Subcutaneous abdominal adipose tissue (tissue), 5 donors: ENCODE measurements at regions not wholly inside any gene's neighbourhood (a gene's known extent, or its start where the extent isn't known, plus 50 kb on each side); places are given as distances from the start of the nearest gene placed in this dataset.

Experiments used
- H3K27ac ChIP-seq: one replicate; pipeline ENCODE4 v1.7.0; 2013; ENCODE audit warnings: low read depth, mild to moderate bottlenecking, inconsistent platforms, low read length, moderate library complexity
- H3K27me3 ChIP-seq, 5 donors: one replicate each; pipeline ENCODE4 v1.7.0; 2013; ENCODE audit warnings: low read length in 5 of 5, inconsistent platforms in 1 of 5; ENCODE audit not compliant: control insufficient read depth in 5 of 5, insufficient read depth in 4 of 5
- H3K36me3 ChIP-seq, 5 donors: one replicate each; pipeline ENCODE4 v1.7.0; 2013; ENCODE audit warnings: low read length in 5 of 5; ENCODE audit not compliant: control insufficient read depth in 5 of 5, insufficient read depth in 5 of 5
- H3K4me1 ChIP-seq, 5 donors: one replicate each; pipeline ENCODE4 v1.7.0; 2013; ENCODE audit warnings: low read length in 5 of 5, mild to moderate bottlenecking in 3 of 5, moderate library complexity in 1 of 5; ENCODE audit not compliant: control insufficient read depth in 5 of 5, insufficient read depth in 5 of 5
- H3K4me3 ChIP-seq, 5 donors: one replicate each; pipeline ENCODE4 v1.7.0; 2013; ENCODE audit warnings: low read length in 5 of 5, low read depth in 1 of 5
- H3K9ac ChIP-seq, 5 donors: one replicate each; pipeline ENCODE4 v1.7.0; 2013; ENCODE audit warnings: low read length in 5 of 5, mild to moderate bottlenecking in 4 of 5, moderate library complexity in 3 of 5
- H3K9me3 ChIP-seq, 5 donors: one replicate each; pipeline ENCODE4 v1.7.0; 2013; ENCODE audit warnings: low read length in 5 of 5; ENCODE audit not compliant: control insufficient read depth in 5 of 5
- donor health status: healthy.
- donor health status: healthy.
- donor health status: healthy.
- donor health status: healthy.
- donor health status: healthy.

DNA sequence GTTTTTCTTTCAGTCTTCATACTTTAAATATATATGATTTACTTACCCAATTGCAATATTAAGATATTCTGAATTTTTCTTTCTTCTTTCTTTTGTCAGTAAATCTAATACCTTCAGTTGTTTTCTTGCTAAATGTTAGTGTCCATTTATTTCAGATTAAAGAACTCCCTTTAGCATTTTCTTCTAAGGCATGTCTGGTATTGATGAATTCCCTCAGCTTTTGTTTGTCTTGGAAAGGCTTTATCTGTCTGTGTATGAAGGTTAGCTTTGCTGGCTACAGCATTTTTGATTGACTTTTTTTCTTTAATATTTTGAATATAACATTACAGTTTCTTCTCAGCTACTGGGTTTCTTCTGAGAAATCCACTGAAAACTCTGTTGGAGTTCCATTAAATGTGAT, 64.0 kb upstream of the PLSCR4 start:
- no peaks in the 10 kb centered on the region for H3K27me3 ChIP-seq

DNA sequence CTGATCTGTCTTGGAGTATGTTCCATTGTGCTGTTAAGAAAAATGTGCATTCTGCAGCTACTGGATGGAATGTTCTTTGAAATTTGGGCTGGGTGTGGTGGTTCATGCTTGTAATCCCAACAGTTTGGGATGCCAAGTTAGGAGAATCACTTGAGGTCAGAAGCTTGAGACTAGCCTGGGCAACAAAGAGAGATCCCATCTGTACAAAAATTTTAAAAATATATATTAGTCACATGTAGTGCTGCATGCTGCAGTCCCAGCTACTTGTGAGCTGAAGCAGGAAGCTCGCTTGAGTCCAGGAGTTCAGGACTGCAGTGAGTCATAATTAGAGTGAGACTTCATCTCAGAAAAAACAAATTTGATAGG, 62.8 kb upstream of the PLSCR4 start:
- Histone ChIP-seq H3K27me3 (no peaks in the 10 kb centered on the region), H3K9ac (no peak overlapping the region), H3K4me3 (no peak overlapping the region), H3K27ac (no peak overlapping the region), H3K4me1 (peaks cover 0 to 17% (median 4%) of the 10 kb centered on the region in 5 donors), H3K9me3 (no peaks in the 10 kb centered on the region), H3K36me3 (no peaks in the 10 kb centered on the region)

More for the DNA sequence above, 64.0 kb upstream of the PLSCR4 start:
- H3K4me1 ChIP-seq, result peaks cover 0 to 8% (median 0%) of the 10 kb centered on the region in 5 donors
- no peak overlapping the region for H3K9ac ChIP-seq
- no peak overlapping the region for H3K4me3 ChIP-seq
- H3K9me3 ChIP-seq, result no peaks in the 10 kb centered on the region
- no peaks in the 10 kb centered on the region for H3K36me3 ChIP-seq
- H3K27ac ChIP-seq, result no peak overlapping the region

DNA sequence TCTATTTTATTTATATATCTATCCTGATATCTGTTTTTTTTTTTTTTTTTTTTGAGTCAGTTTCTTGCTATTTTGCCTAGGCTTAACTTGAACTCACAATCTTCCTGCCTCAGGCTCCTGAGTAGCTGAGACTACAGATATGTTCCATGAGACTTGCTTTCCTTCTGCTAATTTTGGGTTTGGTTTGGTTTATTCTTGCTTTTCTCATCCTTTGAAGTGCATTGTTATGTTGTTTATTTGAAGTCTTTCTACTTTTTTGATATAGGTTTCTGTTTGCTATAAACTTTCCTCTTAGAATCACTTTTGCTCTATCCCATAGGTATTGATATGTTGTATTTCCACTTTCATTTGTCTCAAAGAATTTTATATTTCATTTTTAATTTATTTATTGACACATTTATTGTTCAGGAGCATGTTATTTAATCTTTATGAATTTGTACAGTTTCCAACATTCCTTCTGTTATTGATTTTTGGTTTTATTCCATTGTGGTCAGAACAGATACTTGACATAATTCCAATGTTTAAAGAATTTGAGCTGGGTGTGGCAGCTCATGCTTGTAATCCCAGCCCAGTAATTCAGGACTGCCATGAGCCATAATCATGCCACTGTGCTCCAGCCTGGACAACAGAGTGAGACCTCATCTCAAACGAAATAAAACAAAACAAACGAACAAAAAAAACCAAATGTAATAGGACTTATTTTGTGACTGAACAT, 62.3 kb upstream of the PLSCR4 start:
- H3K36me3 ChIP-seq, result no peaks in the 10 kb centered on the region
- H3K9ac ChIP-seq, result no peak overlapping the region
- H3K9me3 ChIP-seq, result no peaks in the 10 kb centered on the region
- no peak overlapping the region for H3K27ac ChIP-seq
- no peaks in the 10 kb centered on the region for H3K27me3 ChIP-seq
- H3K4me1 ChIP-seq, result peaks cover 0 to 23% (median 9%) of the 10 kb centered on the region in 5 donors
- no peak overlapping the region for H3K4me3 ChIP-seq

DNA sequence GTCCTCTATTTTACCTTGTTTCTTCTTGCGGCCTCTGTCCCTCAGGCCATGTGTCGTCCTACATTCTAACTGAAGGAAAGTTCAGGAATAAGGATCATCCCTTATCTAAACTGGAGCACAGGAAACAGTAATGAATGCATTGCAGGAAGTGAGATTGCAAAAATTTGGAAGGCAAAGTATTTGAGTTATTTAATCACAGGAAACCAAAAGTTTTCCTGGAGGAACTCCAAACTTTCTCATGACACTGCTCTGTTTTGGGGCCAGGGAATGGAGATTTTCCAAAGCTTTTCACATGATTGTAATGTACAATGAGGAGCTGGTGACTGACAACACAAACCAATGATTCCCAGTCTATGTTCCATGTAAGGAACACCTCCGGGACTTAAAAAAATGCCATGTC, 57.8 kb upstream of the PLSCR4 start:
- H3K9ac ChIP-seq, result peak overlapping the region in 1 of 5 donors; percentile 46
- no peaks in the 10 kb centered on the region for H3K27me3 ChIP-seq
- peaks cover 0 to 2% (median 0%) of the 10 kb centered on the region in 5 donors for H3K9me3 ChIP-seq
- H3K4me3 ChIP-seq, result peak overlapping the region in 2 of 5 donors; percentile 28 to 31
- peaks cover 0 to 22% (median 13%) of the 10 kb centered on the region in 5 donors for H3K4me1 ChIP-seq
- H3K36me3 ChIP-seq, result no peaks in the 10 kb centered on the region
- peak overlapping the region; percentile 63 for H3K27ac ChIP-seq

DNA sequence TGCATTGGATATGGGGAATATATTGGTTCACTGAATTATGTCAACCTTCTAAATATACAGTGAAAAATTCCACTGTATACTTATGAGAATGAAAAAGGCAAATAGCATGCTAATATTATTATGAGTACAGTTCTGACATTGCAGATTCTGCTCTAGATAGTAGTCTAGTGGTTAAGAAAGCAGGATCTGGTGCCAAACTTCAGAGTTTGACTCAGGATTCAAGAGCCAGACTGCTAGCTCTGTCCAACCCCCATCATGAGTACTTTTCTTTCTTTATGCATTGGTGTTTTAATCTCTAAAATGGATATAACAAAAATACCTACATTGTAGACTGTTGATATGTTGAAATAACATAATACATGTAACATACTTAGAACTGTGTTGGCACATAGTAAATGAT, 57.3 kb upstream of the PLSCR4 start:
- Histone ChIP-seq H3K9ac (peak overlapping the region in 1 of 5 donors; percentile 46), H3K4me3 (peak overlapping the region in 2 of 5 donors; percentile 28 to 31), H3K4me1 (peaks cover 0 to 18% (median 13%) of the 10 kb centered on the region in 5 donors), H3K9me3 (peaks cover 0 to 2% (median 0%) of the 10 kb centered on the region in 5 donors), H3K36me3 (no peaks in the 10 kb centered on the region), H3K27me3 (no peaks in the 10 kb centered on the region), H3K27ac (peak overlapping the region; percentile 63)

DNA sequence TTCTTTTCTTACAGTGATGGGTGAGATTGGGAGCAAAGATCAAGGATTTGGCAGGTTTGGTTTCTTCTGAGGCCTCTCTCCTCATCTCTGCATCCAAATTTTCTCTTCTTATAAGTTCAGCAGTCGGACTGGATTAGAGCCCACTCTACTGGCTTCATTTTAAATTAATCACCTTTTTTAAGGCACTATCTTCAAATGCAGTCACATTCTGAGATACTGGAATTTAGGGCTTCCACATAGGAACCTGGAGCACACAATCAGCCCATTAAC, 56.5 kb upstream of the PLSCR4 start:
- Histone ChIP-seq H3K27me3 (no peaks in the 10 kb centered on the region), H3K9ac (no peak overlapping the region), H3K36me3 (no peaks in the 10 kb centered on the region), H3K4me1 (peaks cover 0 to 18% (median 13%) of the 10 kb centered on the region in 5 donors), H3K27ac (no peak overlapping the region), H3K4me3 (no peak overlapping the region), H3K9me3 (peaks cover 0 to 2% (median 0%) of the 10 kb centered on the region in 5 donors)

DNA sequence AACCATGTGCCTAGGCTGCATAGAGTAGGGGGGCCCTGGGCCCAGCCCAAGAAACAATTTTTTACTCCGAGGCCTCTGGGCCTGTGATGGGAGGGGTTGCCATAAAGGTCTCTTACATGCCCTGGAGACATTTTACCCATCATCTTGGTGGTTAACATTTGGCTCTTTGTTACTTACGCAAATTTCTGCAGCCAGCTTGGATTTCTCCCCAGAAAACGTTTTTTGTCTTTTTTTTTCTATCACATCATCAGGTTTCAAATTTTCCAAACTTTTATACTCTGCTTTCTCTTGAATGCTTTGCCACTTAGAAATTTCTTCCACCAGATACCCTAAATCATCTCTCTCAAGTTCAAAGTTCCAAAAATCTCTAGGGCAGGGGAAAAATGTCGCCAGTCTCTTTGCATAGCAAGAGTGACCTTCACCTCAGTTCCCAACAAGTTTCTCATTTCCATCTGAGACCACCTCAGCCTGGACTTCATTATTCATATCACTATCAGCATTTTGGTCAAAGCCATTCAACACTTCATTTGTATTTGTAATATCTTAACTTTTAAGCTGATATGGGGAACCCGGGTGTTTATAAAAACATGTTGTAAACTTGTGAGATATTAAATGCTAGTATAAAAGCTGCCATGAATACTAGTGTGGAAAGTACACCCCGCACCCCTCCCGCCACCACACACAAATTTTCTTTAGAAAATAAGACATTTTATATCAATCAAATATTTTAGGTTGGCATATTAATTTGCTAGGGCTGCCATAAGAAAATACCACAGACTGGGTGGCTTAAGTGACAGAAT, 56.0 kb upstream of the PLSCR4 start:
- Histone ChIP-seq H3K4me1 (peaks cover 0 to 18% (median 13%) of the 10 kb centered on the region in 5 donors), H3K27me3 (no peaks in the 10 kb centered on the region), H3K36me3 (no peaks in the 10 kb centered on the region), H3K9me3 (peaks cover 0 to 2% (median 0%) of the 10 kb centered on the region in 5 donors), H3K9ac (no peak overlapping the region), H3K27ac (no peak overlapping the region), H3K4me3 (no peak overlapping the region)

DNA sequence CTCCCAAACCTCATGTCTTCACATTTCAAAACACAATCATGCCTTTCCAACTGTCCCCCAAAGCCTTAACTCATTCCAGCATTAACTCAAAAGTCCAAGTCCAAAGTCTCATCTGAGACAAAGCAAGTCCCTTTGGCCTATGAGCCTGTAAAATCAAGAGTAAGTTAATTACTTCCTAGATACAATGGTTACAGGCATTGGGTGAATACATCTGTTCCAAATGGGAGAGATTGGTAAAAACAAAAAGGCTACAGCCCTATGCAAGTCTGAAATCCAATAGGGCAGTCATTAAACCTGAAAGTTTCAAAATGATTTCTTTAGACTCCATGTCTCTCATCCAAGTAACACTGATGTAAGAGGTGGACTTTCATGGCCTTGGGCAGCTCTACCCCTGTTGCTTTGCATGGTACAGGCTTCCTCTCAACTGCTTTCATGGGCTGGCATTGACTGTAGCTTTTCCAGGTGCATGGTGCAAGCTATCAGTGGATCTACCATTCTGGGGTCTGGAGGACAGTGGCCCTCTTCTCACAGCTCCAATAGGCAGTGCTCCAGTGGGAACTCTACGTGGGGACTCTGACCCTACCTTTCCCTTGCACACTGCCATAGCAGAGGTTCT, 55.0 kb upstream of the PLSCR4 start:
- H3K4me1 ChIP-seq, result peaks cover 0 to 18% (median 13%) of the 10 kb centered on the region in 5 donors
- no peak overlapping the region for H3K27ac ChIP-seq

DNA sequence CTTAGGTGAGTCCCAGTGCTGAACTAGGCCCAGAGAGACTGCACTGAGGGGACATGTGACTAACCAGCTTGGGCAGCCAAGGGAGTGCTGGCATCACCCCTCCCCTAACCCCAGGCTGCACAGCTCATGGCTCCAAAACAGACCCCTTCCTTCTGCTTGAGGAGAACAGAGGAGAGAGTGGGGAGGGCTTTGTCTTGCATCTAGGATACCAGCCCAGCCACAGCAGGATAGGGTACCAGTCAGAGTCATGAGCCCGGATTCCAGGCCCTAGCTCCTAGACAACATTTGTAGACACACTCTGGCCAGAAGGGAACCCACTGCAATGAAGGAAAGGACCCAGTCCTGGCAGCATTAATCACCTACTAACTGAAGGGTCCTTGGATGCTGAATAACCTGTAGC, 49.9 kb upstream of the PLSCR4 start:
- H3K27ac ChIP-seq, result no peak overlapping the region
- H3K27me3 ChIP-seq, result no peaks in the 10 kb centered on the region
- H3K4me1 ChIP-seq, result peaks cover 0 to 6% (median 0%) of the 10 kb centered on the region in 5 donors
- H3K4me3 ChIP-seq, result no peak overlapping the region
- no peak overlapping the region for H3K9ac ChIP-seq
- H3K9me3 ChIP-seq, result peaks cover 0 to 2% (median 0%) of the 10 kb centered on the region in 5 donors
- H3K36me3 ChIP-seq, result no peaks in the 10 kb centered on the region

More for the DNA sequence above, 55.0 kb upstream of the PLSCR4 start:
- H3K9ac ChIP-seq, result no peak overlapping the region
- H3K4me3 ChIP-seq, result no peak overlapping the region
- no peaks in the 10 kb centered on the region for H3K36me3 ChIP-seq
- H3K9me3 ChIP-seq, result peaks cover 0 to 2% (median 0%) of the 10 kb centered on the region in 5 donors
- H3K27me3 ChIP-seq, result no peaks in the 10 kb centered on the region
